ENCODE measurements at regions not wholly inside any gene's neighbourhood (a gene's known extent, or its start where the extent isn't known, plus 50 kb on each side); places are given as distances from the start of the nearest gene placed in this dataset.

DNA sequence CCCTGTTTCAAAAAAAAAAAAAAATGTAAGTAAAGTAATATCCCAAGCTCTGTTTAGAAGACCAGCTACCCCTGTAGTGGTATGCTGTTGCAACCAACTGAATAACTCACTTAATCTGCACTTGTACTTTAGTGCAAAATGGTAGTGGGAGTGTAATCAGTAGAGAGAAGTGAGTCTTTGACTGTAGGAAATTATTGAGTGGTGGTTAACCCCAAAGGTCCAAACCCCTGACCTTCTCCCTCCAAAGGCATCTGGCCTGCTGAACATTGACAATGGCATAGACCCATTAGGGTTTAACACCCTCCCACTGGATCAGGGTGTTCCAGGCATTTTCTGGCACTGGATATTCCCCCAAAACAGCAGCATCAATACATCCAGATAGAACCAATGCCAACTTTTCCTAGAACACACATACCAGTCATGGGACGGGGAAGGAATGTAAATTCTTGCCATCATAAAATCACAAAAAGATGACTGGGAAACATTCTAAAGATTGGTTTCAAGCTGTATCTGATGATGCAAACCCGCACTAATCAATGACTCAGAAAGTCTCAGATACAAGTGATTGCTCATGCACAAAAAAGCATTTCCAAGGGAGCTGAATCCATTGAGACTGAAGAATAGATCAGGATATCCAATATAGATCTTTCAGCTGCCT is 110.3 kb downstream of the MRPL39 start:
- TF ChIP-seq, protein P1, sequence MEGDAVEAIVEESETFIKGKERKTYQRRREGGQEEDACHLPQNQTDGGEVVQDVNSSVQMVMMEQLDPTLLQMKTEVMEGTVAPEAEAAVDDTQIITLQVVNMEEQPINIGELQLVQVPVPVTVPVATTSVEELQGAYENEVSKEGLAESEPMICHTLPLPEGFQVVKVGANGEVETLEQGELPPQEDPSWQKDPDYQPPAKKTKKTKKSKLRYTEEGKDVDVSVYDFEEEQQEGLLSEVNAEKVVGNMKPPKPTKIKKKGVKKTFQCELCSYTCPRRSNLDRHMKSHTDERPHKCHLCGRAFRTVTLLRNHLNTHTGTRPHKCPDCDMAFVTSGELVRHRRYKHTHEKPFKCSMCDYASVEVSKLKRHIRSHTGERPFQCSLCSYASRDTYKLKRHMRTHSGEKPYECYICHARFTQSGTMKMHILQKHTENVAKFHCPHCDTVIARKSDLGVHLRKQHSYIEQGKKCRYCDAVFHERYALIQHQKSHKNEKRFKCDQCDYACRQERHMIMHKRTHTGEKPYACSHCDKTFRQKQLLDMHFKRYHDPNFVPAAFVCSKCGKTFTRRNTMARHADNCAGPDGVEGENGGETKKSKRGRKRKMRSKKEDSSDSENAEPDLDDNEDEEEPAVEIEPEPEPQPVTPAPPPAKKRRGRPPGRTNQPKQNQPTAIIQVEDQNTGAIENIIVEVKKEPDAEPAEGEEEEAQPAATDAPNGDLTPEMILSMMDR (IDR thresholded peaks at IDR 0.05): no peak
- no peak for TF ChIP-seq POLR2A (IDR thresholded peaks at IDR 0.05)
